Activated CD4-positive, alpha-beta T cell treated with anti-CD3 and anti-CD28 coated beads for 4 hours (primary cell): ENCODE measurements at regions not wholly inside any gene's neighbourhood (a gene's known extent, or its start where the extent isn't known, plus 50 kb on each side); places are given as distances from the start of the nearest gene placed in this dataset.
"Not testable (repeated sequence)": the region's sequence is repeated elsewhere in the genome, so short reads cannot be mapped to it uniquely, and the experiment has no call there.

Experiments
- DNase-seq, 2 donors: peaks; one replicate each; pipeline ENCODE4 v3.0.0-alpha.2; 2020

- not testable (repeated sequence) for DNase-seq
Measured at GRCh38 chr14:34381304-34381703, 80.7 kb downstream of the SPTSSA start.

- DNase-seq, result no peak
Measured at GRCh38 chr14:34380471-34380845, 81.6 kb downstream of the SPTSSA start.

- no peak for DNase-seq
Measured at GRCh38 chr14:34379816-34380470, 82.1 kb downstream of the SPTSSA start.

GRCh38 chr14:34376649-34377267, 85.3 kb downstream of the SPTSSA start:
- DNase-seq, result no peak

GRCh38 chr14:34374998-34375740, 86.9 kb downstream of the SPTSSA start:
- no peak for DNase-seq

GRCh38 chr14:34373191-34373590, 88.8 kb downstream of the SPTSSA start:
- DNase-seq, result no peak

GRCh38 chr14:34372786-34373185, 89.3 kb downstream of the SPTSSA start:
- DNase-seq, result no peak

GRCh38 chr14:34369648-34370030, 92.4 kb downstream of the SPTSSA start:
- no peak for DNase-seq

- DNase-seq, result no peak
Measured at GRCh38 chr14:34368971-34369647, 92.9 kb downstream of the SPTSSA start.

- DNase-seq, result no peak
Measured at GRCh38 chr14:34368115-34368970, 93.7 kb downstream of the SPTSSA start.

GRCh38 chr14:34365309-34365915, 96.6 kb downstream of the SPTSSA start:
- no peak for DNase-seq

- DNase-seq, result no peak
Measured at GRCh38 chr14:34364201-34364600, 97.8 kb downstream of the SPTSSA start.

- DNase-seq, result no peak
Measured at GRCh38 chr14:34363733-34364134, 98.3 kb downstream of the SPTSSA start.

- DNase-seq, result no peak
Measured at GRCh38 chr14:34362641-34363251, 99.3 kb downstream of the SPTSSA start.

GRCh38 chr14:34361504-34362011, 100.5 kb downstream of the SPTSSA start:
- no peak for DNase-seq

GRCh38 chr14:34359420-34360117, 102.5 kb downstream of the SPTSSA start:
- no peak for DNase-seq

GRCh38 chr14:34356264-34356654, 105.8 kb downstream of the SPTSSA start:
- DNase-seq, result no peak

GRCh38 chr14:34355584-34356263, 106.3 kb downstream of the SPTSSA start:
- DNase-seq, result no peak

GRCh38 chr14:34354556-34354955, 107.5 kb downstream of the SPTSSA start:
- DNase-seq, result no peak

GRCh38 chr14:34350903-34351302, 111.1 kb downstream of the SPTSSA start:
- DNase-seq, result no peak
